ENCODE measurements at regions not wholly inside any gene's neighbourhood (a gene's known extent, or its start where the extent isn't known, plus 50 kb on each side); places are given as distances from the start of the nearest gene placed in this dataset.

GRCh38 chr7:108684629-108685028, 115.0 kb downstream of the DNAJB9 start:
- TF ChIP-seq CTCF (IDR thresholded peaks at IDR 0.05 in 4 of 5, conservative IDR thresholded peaks at IDR 0.05 in 1 of 5): no peak
- TF ChIP-seq POLR2A (IDR thresholded peaks at IDR 0.05): no peak
